Suppressor macrophage (primary cell): ENCODE measurements at regions not wholly inside any gene's neighbourhood (a gene's known extent, or its start where the extent isn't known, plus 50 kb on each side); places are given as distances from the start of the nearest gene placed in this dataset.
A peak's percentile ranks its signal among the peaks of the same experiment; 100 is the strongest.

Source experiments
- DNase-seq, 4 experiments: peaks; one replicate each; pipeline ENCODE4 v3.0.0-alpha.2; 2020 to 2022

DNA sequence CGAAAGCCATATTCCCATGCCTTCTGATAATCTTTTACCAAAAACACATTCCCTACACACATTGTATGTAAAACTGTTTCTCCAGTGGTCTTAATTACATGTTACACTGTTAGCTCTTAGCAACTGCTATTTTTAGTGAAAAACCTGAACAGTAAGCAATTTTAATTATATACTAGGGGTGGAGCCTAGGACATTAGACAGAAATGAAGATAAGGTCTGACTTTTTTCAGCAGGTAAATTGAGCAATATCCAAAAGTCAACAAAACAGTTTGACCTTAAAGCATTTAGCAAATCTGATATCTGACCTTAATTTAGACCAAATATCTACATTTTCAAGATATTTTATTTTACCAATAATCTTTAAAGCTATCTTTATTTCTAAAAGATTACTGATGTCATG, 60.2 kb downstream of the PDE6H start:
- no peak for DNase-seq

DNA sequence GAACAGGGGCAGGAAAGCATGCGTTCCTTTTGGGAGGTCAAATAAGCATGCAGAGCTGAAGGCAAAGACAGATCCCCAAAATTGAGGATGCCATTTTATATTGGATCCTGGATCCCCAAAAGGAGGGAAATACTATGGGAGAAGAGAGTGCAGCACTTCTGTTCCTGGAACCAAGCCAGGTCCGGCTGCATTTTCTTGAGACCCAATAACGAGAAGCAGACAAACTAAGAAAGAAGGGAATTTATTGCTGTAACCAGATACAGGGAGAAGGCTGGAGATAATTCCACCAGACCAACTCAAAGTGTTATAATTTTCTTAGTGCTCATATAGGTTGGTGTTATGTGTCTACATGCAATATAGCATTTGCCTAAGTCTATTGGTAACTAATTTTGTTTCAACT, 60.8 kb downstream of the PDE6H start:
- no peak for DNase-seq

GRCh38 chr12:15035185-15035584, 62.3 kb downstream of the PDE6H start:
- DNase-seq, result no peak

- no peak for DNase-seq
Observed at GRCh38 chr12:15037091-15037687, 64.3 kb downstream of the PDE6H start.

GRCh38 chr12:15038137-15038536, 65.3 kb downstream of the PDE6H start:
- no peak for DNase-seq

- no peak for DNase-seq
Observed at GRCh38 chr12:15044471-15044870, 71.6 kb downstream of the PDE6H start.

GRCh38 chr12:15045451-15045850, 72.6 kb downstream of the PDE6H start:
- no peak for DNase-seq

DNA sequence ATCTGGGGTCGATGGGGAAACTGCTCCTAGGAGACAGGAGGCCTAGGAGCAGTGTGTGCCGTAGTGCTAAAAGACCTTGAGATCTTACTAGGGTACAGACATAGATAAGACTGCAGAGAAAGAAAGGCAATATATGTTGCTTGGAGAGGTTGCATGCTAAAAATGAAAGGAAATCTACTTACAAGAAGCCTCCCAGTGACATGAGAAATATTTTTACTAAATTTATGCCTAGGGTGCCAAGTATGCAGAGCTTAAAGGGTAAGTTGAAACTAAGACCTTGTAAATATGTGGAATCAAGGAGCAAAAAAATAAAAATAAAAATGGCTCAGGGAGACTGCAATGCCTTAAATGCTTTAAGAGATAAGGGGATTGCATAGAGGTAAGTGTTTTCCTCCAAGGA, 74.8 kb downstream of the PDE6H start:
- no peak for DNase-seq

DNA sequence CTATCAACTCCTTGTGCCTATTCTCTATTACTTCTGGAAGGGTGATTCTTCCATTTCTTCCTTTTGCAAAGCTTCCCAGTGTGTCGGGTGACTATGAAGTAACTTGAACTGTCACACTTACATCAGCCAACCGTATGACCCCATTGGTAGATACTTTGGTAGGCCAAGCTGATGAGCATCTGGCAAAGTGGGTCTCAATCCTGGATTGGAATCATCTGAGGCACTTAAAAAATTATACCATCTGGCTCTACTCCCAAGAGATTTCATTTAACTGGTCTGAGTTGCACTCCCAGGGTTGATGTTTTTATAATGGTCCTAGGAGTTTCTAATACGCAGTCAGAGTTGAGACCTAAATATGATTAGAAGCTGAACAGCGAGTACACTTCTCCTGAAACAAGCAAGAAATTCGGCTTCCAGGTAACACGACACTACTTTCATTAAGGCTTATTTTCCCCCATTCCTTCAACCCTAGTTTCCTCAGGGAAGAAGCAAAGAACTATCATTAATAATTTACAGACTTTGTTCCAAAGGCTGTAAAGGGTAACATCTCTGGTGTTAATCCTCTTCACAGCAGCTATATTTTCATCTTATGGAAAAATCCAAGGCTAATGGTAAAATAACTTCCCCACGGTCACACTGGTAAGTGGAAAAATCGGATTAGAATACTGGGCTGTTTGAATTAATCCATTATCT, 76.8 kb downstream of the PDE6H start:
- DNase-seq, result no peak

GRCh38 chr12:15050659-15051058, 77.8 kb downstream of the PDE6H start:
- DNase-seq, result peak in 2 of 4 experiments; percentile 11 to 30

- no peak for DNase-seq
Observed at GRCh38 chr12:15052691-15053090, 79.8 kb downstream of the PDE6H start.

DNA sequence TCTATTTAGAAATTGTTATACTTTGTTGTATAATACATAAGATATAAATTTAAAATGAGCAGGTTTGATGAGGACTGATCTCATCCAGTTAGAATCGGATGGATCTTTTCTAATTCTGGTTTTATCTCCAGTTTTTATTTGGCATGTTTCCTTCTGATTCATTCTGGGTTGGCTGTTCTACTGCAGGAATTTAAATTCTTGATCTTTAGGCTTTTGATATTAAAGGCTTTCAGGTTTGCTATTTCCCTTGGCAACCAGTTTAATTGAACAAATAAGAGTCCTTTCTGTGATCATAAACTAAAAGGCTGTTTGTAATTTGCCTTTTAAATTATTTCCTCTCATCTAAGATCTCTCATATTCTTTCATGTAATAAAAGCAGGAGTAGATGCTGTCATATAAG, 83.4 kb downstream of the PDE6H start:
- no peak for DNase-seq
